Fibroblast of the aortic adventitia (primary cell): ENCODE measurements at regions not wholly inside any gene's neighbourhood (a gene's known extent, or its start where the extent isn't known, plus 50 kb on each side); places are given as distances from the start of the nearest gene placed in this dataset.

Source experiments
- DNase-seq: peaks from one replicate; pipeline ENCODE4 v3.0.0-alpha.2; 2010; ENCODE audit warnings: low read depth
- H3K4me3 ChIP-seq: 2 replicates; pipeline ENCODE4 v1.5.1; 2011; ENCODE audit warnings: low read depth, mild to moderate bottlenecking, control low read depth, low read length, moderate library complexity
- TF ChIP-seq, protein P1 (sequence below): IDR thresholded peaks from 2 replicates; pipeline ENCODE4 v1.5.1; 2011; ENCODE audit warnings: mild to moderate bottlenecking, low read length, control low read depth, inconsistent platforms; ENCODE audit not compliant: insufficient read depth

- no peak overlapping the region for H3K4me3 ChIP-seq
- DNase-seq: no peak
- TF ChIP-seq, protein P1, sequence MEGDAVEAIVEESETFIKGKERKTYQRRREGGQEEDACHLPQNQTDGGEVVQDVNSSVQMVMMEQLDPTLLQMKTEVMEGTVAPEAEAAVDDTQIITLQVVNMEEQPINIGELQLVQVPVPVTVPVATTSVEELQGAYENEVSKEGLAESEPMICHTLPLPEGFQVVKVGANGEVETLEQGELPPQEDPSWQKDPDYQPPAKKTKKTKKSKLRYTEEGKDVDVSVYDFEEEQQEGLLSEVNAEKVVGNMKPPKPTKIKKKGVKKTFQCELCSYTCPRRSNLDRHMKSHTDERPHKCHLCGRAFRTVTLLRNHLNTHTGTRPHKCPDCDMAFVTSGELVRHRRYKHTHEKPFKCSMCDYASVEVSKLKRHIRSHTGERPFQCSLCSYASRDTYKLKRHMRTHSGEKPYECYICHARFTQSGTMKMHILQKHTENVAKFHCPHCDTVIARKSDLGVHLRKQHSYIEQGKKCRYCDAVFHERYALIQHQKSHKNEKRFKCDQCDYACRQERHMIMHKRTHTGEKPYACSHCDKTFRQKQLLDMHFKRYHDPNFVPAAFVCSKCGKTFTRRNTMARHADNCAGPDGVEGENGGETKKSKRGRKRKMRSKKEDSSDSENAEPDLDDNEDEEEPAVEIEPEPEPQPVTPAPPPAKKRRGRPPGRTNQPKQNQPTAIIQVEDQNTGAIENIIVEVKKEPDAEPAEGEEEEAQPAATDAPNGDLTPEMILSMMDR: no peak
Measured at GRCh38 chr15:37208146-37209040, 108.0 kb upstream of the MEIS2 start.

GRCh38 chr15:37209041-37209363, 108.7 kb upstream of the MEIS2 start:
- TF ChIP-seq, protein P1: no peak
- no peak for DNase-seq

GRCh38 chr15:37217567-37217966, 117.2 kb upstream of the MEIS2 start:
- no peak for DNase-seq
- H3K4me3 ChIP-seq: no peak overlapping the region
- TF ChIP-seq, protein P1: no peak

More at GRCh38 chr15:37209041-37209363, 108.7 kb upstream of the MEIS2 start:
- no peak overlapping the region for H3K4me3 ChIP-seq

- DNase-seq: no peak
- TF ChIP-seq, protein P1: no peak
- no peak overlapping the region for H3K4me3 ChIP-seq
Measured at GRCh38 chr15:37218351-37218916, 118.1 kb upstream of the MEIS2 start.

DNA sequence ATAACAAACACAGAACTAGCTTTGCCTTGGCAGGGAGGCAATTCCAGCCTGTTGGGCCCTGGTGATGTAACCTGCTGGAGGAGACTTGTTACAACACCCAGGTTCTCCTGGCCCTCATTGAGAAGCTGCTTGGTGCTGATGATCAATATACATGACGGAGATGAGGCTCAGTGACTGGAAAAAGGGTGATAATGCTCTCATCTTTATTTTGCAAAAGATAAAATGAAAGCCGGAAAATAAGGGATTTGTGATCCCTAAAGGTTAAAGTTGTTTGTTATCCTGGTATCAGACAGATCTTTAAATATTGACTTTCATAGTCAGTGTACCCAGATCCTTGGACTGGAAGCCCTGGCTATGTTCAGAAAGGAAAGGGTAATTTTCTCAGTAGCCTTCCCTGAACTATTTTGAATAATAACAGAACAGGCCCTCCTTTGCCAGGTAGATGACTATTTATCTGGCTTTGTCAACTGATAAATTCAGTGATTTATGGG, 118.9 kb upstream of the MEIS2 start:
- H3K4me3 ChIP-seq: no peak overlapping the region
- no peak for DNase-seq
- TF ChIP-seq, protein P1: no peak

DNA sequence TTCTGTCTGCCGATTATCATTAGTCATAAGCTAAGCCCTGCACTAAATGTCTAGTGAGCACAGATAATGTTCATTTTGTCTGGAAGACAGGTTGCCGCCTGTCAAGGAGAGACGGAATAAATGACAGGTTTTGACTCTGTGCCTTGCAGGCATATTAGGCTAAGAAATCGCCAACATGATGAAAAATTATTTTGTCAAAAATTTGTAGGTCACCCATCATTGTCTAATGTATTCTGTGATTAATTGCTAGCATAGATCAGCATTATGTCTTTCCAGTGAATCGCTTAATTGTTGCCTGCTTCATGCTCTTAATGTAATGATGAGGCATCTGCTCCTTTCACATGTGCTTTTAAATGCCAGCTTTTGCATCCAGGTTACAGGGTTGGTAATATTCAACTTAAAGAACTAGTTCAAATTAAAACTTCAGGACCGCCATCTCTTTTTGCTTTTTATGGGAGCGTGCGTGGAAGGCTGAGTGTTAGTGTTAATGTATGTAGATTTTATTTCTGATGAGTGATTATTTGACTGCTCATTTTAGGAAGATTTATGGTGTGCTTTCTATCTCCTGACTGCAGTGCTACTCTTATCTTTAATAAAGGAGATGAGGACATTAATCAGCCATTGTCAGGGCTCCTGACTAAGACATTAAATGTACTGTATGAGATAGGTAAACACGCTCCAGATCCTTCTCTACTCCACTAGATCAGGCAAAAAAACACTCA, 120.8 kb upstream of the MEIS2 start:
- TF ChIP-seq, protein P1: no peak
- no peak overlapping the region for H3K4me3 ChIP-seq
- no peak for DNase-seq
